RKO (cell line): ENCODE measurements at regions not wholly inside any gene's neighbourhood (a gene's known extent, or its start where the extent isn't known, plus 50 kb on each side); places are given as distances from the start of the nearest gene placed in this dataset.
"Not testable (repeated sequence)": the region's sequence is repeated elsewhere in the genome, so short reads cannot be mapped to it uniquely, and the experiment has no call there.

Source experiments
- DNase-seq: peaks from one replicate; pipeline ENCODE4 v3.0.0-alpha.2; 2016; ENCODE audit warnings: low spot score

DNA sequence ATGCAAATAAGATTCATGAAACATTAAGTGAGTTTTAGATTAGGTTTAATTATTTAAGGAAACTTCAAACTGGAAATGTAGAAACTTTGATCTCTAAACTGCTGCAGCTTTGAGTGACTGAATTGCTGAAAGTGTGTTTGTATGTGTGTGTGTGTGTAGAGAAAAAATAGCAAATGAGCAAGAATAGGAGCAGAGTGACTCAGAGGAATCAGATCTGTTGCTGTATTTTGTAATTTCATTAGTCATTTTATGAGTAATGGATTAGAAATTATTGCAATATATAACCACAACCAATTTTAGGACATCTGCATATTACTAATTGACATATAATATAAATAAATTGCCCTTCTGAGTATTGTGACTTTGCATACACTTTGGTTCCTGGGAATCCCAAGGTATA is 52.8 kb upstream of the SLC9A9 start:
- DNase-seq: peak; percentile 51

DNA sequence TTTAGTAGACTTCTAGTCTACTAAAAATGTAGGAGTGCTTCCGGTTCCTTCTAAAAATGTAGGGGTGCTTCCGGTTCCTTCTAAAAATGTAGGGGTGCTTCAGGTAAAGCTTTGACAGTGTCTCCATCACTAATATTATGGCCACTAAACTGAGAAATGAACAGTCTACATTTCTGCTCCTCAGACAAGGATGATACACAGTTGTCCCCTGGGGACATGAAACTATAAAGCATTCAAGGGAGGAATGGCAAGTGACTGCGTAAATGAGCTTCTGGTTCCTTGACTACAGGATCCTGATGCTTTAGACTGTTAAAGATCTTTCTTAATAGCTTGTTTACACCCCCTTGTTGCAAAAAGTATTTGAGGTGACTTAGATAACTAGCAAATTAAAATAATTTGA is 53.9 kb upstream of the SLC9A9 start:
- no peak for DNase-seq

DNA sequence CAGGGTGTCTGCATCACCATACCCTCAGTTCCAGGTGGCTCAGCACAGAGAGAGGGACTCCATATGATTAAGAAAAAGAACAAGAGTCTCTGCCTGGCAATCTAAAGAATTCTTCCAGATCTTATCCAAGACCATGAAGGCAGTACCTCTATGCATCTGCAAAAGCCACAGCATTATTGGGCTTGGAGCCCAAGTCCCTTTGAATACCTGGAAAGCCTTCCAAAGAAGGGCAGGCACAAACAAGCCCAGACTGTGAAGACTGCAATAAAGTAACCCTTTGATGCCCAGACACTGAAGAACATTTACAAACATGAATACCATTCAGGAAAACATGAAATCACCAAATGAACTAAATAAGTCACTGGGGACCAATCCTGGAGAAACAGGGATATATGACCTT is 60.9 kb upstream of the DIPK2A start:
- no peak for DNase-seq

- DNase-seq: no peak
Observed at GRCh38 chr3:143914257-143914656, 57.4 kb upstream of the DIPK2A start.

- DNase-seq: no peak
Observed at GRCh38 chr3:143918848-143919247, 52.8 kb upstream of the DIPK2A start.

DNA sequence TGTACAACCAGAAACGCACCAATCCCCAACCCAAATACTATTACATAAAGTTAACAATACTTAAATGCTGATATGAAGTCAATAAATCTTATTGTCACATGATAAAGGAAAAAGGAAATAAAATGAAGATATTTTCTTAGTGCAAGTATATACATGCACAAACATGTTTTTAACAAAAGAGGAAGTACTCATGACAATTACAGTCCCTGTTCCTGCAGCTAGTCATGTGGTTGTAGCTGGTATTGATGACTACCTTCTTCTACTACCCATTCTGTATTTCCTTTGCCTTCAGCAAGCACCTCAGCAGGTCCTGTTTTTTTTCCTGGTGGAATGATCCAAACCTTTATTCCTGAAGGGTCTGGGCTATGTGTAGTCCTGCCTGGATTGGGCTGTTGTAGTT is 50.4 kb upstream of the DIPK2A start:
- not testable (repeated sequence) for DNase-seq
